ENCODE measurements at regions not wholly inside any gene's neighbourhood (a gene's known extent, or its start where the extent isn't known, plus 50 kb on each side); places are given as distances from the start of the nearest gene placed in this dataset.

GRCh38 chr5:27598576-27598975, 560.2 kb upstream of the CDH9 start:
- TF ChIP-seq POLR2A (IDR thresholded peaks at IDR 0.05) (no peak), CTCF (IDR thresholded peaks at IDR 0.05) (no peak), EP300 (IDR thresholded peaks at IDR 0.05) (no peak), POLR2AphosphoS5 (IDR thresholded peaks at IDR 0.05) (no peak)
- no peak overlapping the region for H3K4me3 ChIP-seq
- DNase-seq (ENCODE audit: low spot score in 2 of 2): no peak

GRCh38 chr5:27594141-27594540, 555.8 kb upstream of the CDH9 start:
- 54% methylated on average over 2 of the region's 2 CpGs for WGBS
- Histone ChIP-seq H3K27me3 (no peaks in the 10 kb centered on the region), H3K36me3 (no peaks in the 10 kb centered on the region), H3K4me3 (no peak overlapping the region), H3K27ac (no peak overlapping the region), H3K4me1 (no peaks in the 10 kb centered on the region), H3K9me3 (no peaks in the 10 kb centered on the region)
- DNase-seq (ENCODE audit: low spot score in 2 of 2): no peak
- TF ChIP-seq EP300 (IDR thresholded peaks at IDR 0.05): no peak
- no peak for TF ChIP-seq POLR2A (IDR thresholded peaks at IDR 0.05)
- no peak for TF ChIP-seq CTCF (IDR thresholded peaks at IDR 0.05)
- no peak for TF ChIP-seq POLR2AphosphoS5 (IDR thresholded peaks at IDR 0.05)

More at GRCh38 chr5:27598576-27598975, 560.2 kb upstream of the CDH9 start:
- H3K4me1 ChIP-seq: no peaks in the 10 kb centered on the region
- no peaks in the 10 kb centered on the region for H3K27me3 ChIP-seq
- H3K27ac ChIP-seq: no peak overlapping the region
- H3K36me3 ChIP-seq: no peaks in the 10 kb centered on the region
- no peaks in the 10 kb centered on the region for H3K9me3 ChIP-seq

GRCh38 chr5:27592231-27592630, 553.8 kb upstream of the CDH9 start:
- Histone ChIP-seq H3K4me3 (no peak overlapping the region), H3K4me1 (no peaks in the 10 kb centered on the region), H3K36me3 (no peaks in the 10 kb centered on the region), H3K27ac (no peak overlapping the region), H3K9me3 (no peaks in the 10 kb centered on the region), H3K27me3 (no peaks in the 10 kb centered on the region)
- WGBS: 70% methylated on average over 1 of the region's 1 CpG
- no peak for DNase-seq (ENCODE audit: low spot score in 2 of 2)
- TF ChIP-seq EP300 (IDR thresholded peaks at IDR 0.05) (no peak), POLR2A (IDR thresholded peaks at IDR 0.05) (no peak)

- H3K9me3 ChIP-seq: no peaks in the 10 kb centered on the region
- H3K4me1 ChIP-seq: no peaks in the 10 kb centered on the region
- peak in 1 of 2 donors; percentile 55 for DNase-seq (ENCODE audit: low spot score in 2 of 2)
- TF ChIP-seq POLR2A (IDR thresholded peaks at IDR 0.05) (no peak), POLR2AphosphoS5 (IDR thresholded peaks at IDR 0.05) (no peak), EP300 (IDR thresholded peaks at IDR 0.05) (no peak), CTCF (IDR thresholded peaks at IDR 0.05) (no peak)
- 60% methylated on average over 1 of the region's 6 CpGs for WGBS
- no peaks in the 10 kb centered on the region for H3K27me3 ChIP-seq
- H3K4me3 ChIP-seq: no peak overlapping the region
- no peak overlapping the region for H3K27ac ChIP-seq
- no peaks in the 10 kb centered on the region for H3K36me3 ChIP-seq
Measured at GRCh38 chr5:27590503-27590902, 552.1 kb upstream of the CDH9 start.

GRCh38 chr5:27578279-27578678, 539.9 kb upstream of the CDH9 start:
- no peaks in the 10 kb centered on the region for H3K27me3 ChIP-seq
- H3K4me3 ChIP-seq: no peak overlapping the region
- no peaks in the 10 kb centered on the region for H3K4me1 ChIP-seq
- DNase-seq (ENCODE audit: low spot score in 2 of 2): no peak
- no peak overlapping the region for H3K27ac ChIP-seq
- H3K36me3 ChIP-seq: no peaks in the 10 kb centered on the region
- TF ChIP-seq CTCF (IDR thresholded peaks at IDR 0.05) (no peak), EP300 (IDR thresholded peaks at IDR 0.05) (no peak), POLR2A (IDR thresholded peaks at IDR 0.05) (no peak), POLR2AphosphoS5 (IDR thresholded peaks at IDR 0.05) (no peak)
- no peaks in the 10 kb centered on the region for H3K9me3 ChIP-seq

- Histone ChIP-seq H3K4me3 (no peak overlapping the region), H3K27me3 (no peaks in the 10 kb centered on the region), H3K4me1 (no peaks in the 10 kb centered on the region), H3K9me3 (no peaks in the 10 kb centered on the region), H3K36me3 (no peaks in the 10 kb centered on the region), H3K27ac (no peak overlapping the region)
- TF ChIP-seq POLR2A (IDR thresholded peaks at IDR 0.05) (no peak), CTCF (IDR thresholded peaks at IDR 0.05) (no peak), EP300 (IDR thresholded peaks at IDR 0.05) (no peak), POLR2AphosphoS5 (IDR thresholded peaks at IDR 0.05) (no peak)
- DNase-seq (ENCODE audit: low spot score in 2 of 2): no peak
- 89% methylated on average over 3 of the region's 4 CpGs for WGBS
Measured at GRCh38 chr5:27571681-27572080, 533.3 kb upstream of the CDH9 start.
